ENCODE measurements at regions not wholly inside any gene's neighbourhood (a gene's known extent, or its start where the extent isn't known, plus 50 kb on each side); places are given as distances from the start of the nearest gene placed in this dataset.

- ATAC-seq (no peak), DNase-seq (no peak), FAIRE-seq (no peak)
- WGBS, 2 donors: 59 to 73% methylated on average over 8 of the region's 8 CpGs
- H3K27me3 ChIP-seq: peaks cover 0 to 3% (median 0%) of the 10 kb centered on the region in 4 donors
- intact Hi-C loops (cut with DNase I): no loop called here
- peaks cover 0 to 10% (median 0%) of the 10 kb centered on the region in 3 donors for H3K4me1 ChIP-seq
- no peak for TF ChIP-seq CTCF (IDR thresholded peaks at IDR 0.05)
- H3K36me3 ChIP-seq: no peaks in the 10 kb centered on the region
- H3K9me3 ChIP-seq: no peaks in the 10 kb centered on the region
- H3K4me3 ChIP-seq: no peak overlapping the region
- no peak overlapping the region for H3K27ac ChIP-seq
These were observed 72.7 kb upstream of the TNRC6C start for GRCh38 chr17:77885678-77886386.

GRCh38 chr17:77886387-77886728, 72.1 kb upstream of the TNRC6C start:
- Histone ChIP-seq H3K9me3 (no peaks in the 10 kb centered on the region), H3K27me3 (peaks cover 0 to 3% (median 0%) of the 10 kb centered on the region in 4 donors), H3K4me1 (peaks cover 0 to 10% (median 0%) of the 10 kb centered on the region in 3 donors), H3K36me3 (no peaks in the 10 kb centered on the region), H3K4me3 (no peak overlapping the region), H3K27ac (no peak overlapping the region)
- ATAC-seq (no peak), FAIRE-seq (no peak), DNase-seq (no peak)
- no peak for TF ChIP-seq CTCF (IDR thresholded peaks at IDR 0.05)
- intact Hi-C loops (cut with DNase I): no loop called here
- 61 to 69% methylated on average over 13 of the region's 13 CpGs for WGBS, 2 donors

GRCh38 chr17:77887110-77887463, 71.4 kb upstream of the TNRC6C start:
- ATAC-seq (no peak), DNase-seq (no peak), FAIRE-seq (no peak)
- intact Hi-C loops (cut with DNase I): no loop called here
- Histone ChIP-seq H3K9me3 (no peaks in the 10 kb centered on the region), H3K27me3 (peaks cover 0 to 3% (median 0%) of the 10 kb centered on the region in 4 donors), H3K4me3 (peak overlapping the region in 2 of 4 donors; percentile 43 to 54), H3K4me1 (peaks cover 0 to 7% (median 0%) of the 10 kb centered on the region in 3 donors), H3K36me3 (no peaks in the 10 kb centered on the region), H3K27ac (peak overlapping the region in 2 of 4 donors; percentile 33 to 46)
- TF ChIP-seq CTCF (IDR thresholded peaks at IDR 0.05): no peak
- WGBS, 2 donors: 65% methylated on average over 4 of the region's 4 CpGs

GRCh38 chr17:77887464-77888241, 70.8 kb upstream of the TNRC6C start:
- TF ChIP-seq CTCF (IDR thresholded peaks at IDR 0.05): no peak
- ATAC-seq: peak; percentile 79 to 88 (median 84)
- Histone ChIP-seq H3K4me3 (peak overlapping the region; percentile 29 to 54 (median 38)), H3K27ac (peak overlapping the region in 2 of 4 donors; percentile 33 to 46), H3K36me3 (no peaks in the 10 kb centered on the region), H3K27me3 (peaks cover 0 to 3% (median 0%) of the 10 kb centered on the region in 4 donors), H3K4me1 (peaks cover 0 to 5% (median 0%) of the 10 kb centered on the region in 3 donors), H3K9me3 (no peaks in the 10 kb centered on the region)
- peak in 5 of 6 donors; percentile 58 to 74 (median 68) for DNase-seq
- FAIRE-seq: no peak
- intact Hi-C loops (cut with DNase I): no loop called here
- 2% methylated on average over 44 of the region's 44 CpGs for WGBS, 2 donors

Measured in pancreas (tissue), 10 donors.